ENCODE measurements at regions not wholly inside any gene's neighbourhood (a gene's known extent, or its start where the extent isn't known, plus 50 kb on each side); places are given as distances from the start of the nearest gene placed in this dataset.
"Not testable (repeated sequence)": the region's sequence is repeated elsewhere in the genome, so short reads cannot be mapped to it uniquely, and the experiment has no call there.

DNA sequence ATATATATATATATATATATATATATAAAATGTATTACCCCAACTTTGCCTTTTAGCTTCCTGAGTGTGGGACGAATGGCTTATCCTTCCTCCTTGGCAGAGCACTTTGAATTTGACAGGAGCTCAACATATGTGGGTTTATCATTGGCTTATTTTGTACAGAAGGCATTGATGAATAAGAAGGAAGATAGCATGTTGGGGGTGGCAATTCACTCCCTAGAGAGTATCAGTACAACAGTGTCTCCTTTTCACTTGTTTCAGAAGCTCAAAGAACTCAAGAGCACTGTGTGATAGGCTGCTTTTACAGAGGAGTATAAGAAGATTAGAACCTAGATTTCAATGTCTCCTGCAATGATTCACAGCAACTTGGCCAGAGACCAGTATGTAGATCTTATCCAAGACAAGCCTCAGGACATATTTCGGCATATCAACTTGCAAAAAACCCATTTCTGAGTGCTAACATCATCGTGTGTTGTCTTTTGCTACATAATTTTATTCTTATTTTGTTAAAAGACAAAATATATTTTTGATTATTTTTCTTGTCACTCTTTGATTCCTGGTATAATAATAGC, 345.8 kb downstream of the SOCS6 start:
- no peak for DNase-seq

DNA sequence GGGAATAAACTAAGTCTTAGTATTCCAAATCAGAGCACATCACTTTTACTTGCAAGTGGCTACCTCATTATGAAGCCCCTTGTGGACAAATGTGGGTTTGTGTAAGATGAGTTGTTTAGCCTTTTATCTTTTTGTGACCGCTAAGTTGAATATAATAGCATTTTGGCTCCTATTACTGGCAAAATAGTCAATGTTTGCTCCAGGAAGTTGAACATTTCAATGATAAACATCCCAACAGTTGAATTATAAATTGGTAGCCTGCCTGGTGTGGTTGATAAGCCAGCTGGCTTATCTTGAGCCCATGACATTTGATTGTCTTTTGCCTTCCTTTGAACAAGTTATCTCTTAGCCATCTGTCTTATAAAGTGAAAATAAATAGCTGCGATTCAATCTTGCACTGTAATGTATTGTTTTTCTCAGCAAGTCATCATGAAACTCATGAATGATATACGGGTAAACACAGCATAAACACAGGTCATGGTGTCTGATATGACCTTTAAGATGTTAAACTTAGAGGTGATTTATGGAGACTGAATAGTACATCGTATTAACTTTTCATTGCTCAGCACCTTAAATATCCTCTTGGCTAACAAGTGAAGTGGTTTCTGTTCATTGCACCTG, 338.4 kb downstream of the SOCS6 start:
- DNase-seq = no peak

DNA sequence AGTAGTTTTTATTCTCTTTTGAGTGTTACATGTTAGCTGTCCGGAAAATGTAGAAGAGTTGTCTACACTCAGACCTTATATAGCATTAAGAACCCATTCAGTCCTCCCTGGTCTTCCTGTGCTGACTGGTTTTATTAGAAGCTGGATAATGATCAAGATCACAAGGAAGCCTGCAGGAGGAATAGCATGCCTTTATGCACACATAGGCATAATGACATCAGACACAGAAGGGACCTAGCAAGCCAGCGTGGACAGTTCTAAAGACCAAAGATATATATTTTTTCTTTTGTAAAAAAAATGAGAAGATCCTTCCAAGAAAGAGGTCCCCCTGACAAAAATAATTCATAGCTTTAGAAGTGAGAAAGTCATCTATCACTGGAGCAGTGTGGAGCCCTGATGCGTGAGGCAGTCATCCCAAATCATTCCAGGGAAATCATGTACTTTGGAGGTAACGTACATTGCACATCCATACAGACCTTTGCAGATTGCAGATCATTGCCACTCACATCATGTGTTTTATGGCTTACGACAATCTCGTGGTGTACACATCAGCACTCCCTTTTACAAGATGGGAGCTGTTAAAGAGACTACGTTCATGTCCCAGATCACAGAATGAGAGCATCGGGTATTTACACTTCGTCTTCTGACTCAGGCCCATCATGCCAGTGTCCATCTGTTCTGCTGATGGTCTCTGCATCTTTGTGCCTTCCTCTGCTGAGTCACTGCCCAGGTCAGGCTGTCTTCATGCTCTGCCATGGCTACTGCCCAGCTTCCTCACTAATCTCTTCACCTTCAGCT, 334.0 kb downstream of the SOCS6 start:
- no peak for DNase-seq

DNA sequence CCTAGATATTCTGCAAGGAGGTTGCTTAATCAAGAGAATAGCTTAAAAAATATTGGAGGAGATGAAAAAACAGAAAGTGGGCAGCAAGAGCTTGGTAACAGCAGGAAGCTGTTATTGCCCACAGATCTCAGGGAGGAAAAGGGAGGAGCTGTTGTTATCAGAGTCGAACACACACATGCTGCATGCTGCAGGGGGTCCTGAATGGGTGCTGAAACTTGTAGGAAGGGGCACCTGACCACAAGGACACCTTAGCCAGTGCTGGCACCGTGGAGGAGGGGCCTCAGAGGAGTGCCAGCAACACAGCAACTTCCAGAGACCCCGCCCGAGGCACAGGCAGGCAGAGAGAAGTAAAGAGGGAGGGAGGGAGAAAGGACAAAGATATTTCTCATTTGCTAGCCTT, 332.9 kb downstream of the SOCS6 start:
- DNase-seq = no peak

DNA sequence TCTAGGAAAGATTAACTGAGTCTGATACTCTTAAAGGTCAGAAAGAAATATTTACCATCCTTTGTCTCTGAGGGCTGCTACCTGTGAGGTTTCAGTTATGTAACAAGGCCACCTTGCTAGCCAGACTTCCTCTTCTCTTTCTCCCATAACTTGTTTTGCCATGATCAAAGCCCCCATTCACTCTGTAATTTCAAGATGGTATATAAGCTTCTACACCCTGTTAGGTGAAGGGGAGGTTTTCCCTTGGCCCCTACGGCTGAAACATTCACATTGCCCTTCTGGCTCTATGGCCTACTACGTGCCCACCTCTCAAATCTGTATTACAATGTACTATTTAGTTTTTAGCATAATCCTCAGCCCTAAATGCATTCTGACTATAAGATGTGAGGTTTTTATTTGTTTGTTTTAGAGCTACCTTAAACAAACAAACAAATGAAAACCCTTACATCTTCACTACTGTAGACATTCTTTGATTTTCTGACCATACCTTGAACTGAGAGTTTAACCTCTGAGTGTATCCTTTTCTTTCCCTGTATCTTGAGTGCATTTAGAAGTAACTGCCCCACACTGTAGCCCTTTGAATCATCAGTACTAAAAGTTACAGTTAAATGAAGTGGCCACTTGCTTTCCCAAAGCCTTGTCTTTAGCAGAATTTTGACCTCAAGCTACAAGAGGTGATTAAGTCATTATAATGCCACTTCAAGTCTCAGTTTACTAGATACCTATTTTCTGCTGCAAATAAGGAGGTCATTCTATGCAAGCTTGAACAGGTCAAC, 332.2 kb downstream of the SOCS6 start:
- no peak for DNase-seq

DNA sequence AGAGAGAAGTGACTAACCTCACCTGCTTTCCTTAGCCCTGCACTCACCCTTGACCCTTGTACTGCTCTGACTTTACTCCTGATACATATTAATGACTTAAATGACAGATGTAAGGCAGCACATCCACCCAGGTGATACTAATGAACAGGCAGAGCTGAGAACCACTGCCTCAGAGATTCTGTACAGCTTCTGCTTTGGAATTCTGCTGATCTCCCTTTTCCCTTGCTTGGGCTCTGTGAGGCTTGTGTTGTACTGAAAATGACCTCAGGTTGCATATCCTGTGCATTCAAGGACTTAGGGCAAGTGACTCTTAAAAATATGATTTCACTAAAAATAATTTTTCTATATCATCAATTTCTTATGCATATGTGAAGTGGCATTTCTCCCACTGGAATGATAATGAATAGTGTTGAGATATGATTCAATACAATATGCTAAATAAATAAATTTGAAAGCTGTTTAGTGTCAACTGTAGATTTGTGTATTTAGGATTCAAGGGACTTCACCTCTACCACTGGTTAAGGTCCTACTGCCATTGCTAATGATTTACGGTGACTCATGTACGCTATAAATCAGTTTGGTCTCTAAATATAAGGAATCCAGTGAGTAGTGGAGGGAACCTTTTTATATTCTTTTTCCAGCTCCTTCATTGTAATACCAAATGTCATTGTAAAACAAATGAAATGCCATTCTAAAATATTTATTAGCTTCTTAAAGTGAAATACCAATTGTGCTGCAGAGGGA, 328.3 kb downstream of the SOCS6 start:
- DNase-seq = no peak

DNA sequence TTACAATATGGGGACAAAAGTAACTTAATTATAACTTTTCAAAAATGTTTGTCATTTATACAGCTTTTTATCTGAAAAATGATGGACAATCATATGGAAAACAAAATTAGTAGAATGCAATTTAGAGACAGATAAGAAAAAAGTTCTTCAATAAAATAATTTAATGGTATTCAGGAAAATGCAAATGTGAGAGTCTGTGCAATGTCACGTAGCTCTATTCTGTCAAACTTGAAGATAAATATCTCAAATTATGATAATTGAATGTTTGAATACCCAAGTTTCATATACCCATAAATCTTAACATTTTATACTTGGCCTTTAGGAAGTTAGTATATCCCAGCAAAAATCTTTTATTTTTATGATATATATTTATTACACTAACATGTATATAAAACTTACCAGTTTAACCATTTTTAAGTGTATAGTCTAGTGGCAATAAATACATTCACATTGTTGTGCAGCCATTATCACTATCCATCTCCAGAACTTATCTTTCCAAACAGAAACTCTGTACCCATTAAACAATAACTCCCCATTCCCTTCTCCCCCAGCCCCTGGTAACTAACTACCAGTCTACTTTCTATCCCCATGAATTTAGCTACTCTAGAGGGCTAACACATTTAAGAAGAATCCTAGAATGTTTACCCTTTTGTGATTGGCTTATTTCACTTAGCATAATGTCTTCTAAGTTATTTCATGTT, 311.5 kb downstream of the SOCS6 start:
- DNase-seq = no peak

DNA sequence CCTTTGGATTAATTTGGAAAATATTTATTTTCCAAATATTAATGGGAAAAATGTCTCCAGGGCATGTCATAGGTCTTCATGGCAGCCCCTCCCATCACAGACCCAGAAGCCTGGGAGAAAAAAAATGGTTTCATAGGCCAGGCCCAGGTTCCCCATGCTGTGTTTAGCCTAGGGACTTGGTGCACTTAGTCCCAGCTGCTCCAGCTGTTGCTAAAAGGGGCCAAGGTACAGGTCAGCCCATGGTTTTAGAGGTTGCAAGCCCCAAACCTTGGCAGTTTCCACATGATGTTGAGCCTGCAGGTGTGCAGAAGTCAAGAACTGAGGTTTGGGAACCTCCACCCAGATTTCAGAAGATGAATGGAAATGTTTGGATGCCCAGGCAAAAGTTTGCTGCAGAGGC, 309.6 kb downstream of the SOCS6 start:
- DNase-seq = no peak

DNA sequence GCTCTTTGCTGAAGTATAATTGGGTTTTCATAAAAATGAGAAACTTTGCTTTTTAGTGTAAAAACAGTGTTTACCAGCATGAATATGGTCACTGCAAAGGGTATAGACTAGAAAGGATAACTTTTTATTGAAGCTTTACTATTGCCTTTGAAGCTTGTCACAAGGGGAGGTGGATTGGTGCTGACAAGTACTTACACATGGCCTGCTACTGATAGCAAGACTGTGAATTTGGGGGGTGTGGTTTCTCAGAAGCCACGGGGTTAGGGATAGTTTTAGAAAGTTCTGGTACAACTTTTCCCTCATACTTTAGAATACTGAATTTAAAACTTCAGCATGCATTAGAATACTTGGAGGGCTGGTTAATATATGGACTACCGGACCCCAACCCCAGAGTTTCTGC, 294.1 kb downstream of the SOCS6 start:
- DNase-seq = no peak

DNA sequence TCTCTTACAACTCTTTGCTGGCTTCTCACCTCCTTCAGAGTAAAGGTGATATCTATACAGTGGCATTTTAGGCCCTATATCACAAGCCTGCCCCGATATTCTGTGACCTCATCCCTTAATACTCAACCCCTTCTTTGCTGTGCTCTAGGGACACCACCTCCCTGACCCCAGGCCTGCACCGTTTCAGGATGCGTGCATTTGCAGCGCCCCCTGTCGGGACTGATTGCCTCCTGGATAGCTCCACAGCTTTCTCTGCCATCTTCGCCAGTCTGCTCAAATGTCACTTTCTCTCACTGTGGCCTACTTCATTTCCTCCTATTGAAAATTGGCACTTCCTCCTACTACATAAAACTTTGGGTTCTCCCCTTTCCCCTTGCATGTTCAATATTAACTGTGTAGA, 289.6 kb downstream of the SOCS6 start:
- no peak for DNase-seq

DNA sequence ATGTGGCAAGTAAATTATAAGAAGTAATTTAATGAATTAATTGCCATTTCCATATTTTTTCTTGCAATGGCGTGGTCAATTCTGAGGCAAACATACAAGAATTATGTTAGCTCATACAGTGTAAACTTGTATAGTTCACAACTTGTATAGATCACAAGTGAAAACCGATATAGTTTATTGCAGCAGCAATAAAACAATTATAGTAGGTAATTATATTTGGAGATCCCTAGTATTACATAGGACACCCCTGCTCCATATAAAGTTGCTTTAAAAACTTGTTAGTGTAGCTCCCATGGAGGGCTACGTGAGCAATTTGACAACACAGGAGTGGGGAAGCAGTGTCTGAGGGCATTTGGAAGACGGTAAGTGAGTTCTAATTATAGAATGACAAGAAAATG, 288.2 kb downstream of the SOCS6 start:
- no peak for DNase-seq

DNA sequence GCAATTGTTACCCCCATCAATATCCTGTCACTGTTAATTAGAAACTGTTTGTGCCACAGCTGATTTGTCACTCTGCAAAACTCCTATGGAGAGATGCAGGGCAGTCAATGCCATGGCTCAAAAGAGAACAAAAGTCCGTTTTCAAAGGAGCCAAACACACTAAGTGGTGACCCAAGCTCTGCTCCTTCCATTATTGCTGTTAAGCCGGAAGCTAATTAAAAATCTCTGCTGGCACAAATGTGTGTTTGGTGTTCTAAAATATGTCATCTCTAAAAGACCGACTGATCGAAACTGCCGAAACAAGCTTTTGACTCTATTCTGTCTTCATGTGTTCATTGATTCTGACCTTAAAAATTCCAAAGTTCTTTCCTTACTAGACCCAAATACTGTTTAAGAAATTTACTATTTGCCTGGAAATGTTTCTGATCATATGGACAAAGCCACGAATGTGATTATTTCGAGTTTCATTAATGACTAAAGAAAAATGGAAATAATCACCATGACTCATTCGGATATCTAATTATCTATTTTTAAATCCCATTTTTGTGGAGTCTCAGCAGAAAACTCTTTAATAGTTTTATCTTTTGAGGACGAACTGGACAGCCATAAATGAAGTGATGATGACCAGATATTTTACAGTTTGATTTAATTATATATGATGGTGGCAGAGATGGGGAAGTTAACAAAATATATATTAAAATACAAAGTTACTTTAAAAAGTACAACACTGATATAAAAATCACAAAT, 287.6 kb downstream of the SOCS6 start:
- DNase-seq = no peak

DNA sequence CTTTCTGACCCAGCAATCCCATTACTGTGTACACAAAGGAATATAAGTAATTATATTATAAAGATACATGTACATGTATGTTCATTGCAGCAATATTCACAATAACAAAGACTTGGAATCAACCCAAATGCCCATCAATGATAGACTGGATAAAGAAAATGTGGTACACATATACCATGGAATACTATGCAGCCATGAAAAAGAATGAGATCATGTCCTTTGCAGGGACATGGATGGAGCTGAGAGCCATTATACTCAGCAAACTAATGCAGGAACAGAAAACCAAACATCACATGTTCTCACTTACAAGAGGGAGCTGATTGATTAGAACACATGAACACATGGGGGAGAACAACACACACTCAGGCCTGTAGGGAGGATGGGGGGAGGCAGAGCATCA, 286.1 kb downstream of the SOCS6 start:
- DNase-seq = not testable (repeated sequence)

DNA sequence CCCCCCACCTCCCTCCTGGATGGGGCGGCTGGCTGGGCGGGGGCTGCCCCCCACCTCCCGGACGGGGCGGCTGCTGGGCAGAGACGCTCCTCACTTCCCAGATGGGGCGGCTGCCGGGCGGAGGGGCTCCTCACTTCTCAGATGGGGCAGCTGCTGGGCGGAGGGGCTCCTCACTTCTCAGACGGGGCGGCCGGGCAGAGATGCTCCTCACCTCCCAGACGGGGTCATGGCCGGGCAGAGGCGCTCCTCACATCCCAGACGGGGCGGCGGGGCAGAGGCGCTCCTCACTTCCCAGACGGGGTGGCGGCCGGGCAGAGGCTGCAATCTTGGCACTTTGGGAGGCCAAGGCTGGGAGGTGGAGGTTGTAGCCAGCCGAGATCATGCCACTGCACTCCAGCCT, 280.8 kb downstream of the SOCS6 start:
- not testable (repeated sequence) for DNase-seq

DNA sequence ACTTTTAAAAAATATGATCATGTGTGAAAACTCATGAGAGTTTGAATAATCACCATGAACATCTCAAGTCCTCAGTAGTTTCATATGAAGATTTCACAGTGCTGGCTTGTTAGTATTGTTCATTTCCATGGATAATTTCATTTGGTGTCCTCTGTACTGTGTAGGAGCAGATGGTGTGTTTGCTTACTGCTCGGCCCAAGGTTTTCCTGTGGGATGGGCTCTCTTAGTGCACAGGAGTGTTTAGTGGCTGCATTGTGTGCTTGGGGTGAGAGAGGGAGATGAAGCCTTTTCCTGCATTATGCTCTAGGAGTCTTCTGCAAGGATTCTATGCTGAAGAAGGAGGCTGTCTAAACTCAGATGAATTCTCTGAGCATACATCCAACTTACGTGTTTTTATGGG, 270.6 kb downstream of the SOCS6 start:
- no peak for DNase-seq

DNA sequence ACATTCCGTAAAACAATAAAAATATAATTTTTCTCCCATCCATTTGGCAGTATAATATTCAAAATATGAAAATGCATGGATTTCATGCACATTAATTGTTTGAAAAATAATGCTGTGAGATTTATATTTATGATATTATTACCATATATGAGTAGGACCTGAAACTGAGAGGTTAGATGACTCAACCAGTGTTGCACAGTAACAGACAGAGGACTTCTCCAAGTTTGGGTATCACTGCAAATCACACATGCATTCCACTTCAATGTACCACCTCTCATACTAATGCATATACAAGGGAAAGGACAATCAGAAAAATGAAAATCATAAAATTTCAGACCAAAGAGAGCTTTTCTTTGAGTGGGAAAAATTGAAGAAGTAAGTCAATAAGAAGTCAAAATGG, 269.5 kb downstream of the SOCS6 start:
- no peak for DNase-seq

DNA sequence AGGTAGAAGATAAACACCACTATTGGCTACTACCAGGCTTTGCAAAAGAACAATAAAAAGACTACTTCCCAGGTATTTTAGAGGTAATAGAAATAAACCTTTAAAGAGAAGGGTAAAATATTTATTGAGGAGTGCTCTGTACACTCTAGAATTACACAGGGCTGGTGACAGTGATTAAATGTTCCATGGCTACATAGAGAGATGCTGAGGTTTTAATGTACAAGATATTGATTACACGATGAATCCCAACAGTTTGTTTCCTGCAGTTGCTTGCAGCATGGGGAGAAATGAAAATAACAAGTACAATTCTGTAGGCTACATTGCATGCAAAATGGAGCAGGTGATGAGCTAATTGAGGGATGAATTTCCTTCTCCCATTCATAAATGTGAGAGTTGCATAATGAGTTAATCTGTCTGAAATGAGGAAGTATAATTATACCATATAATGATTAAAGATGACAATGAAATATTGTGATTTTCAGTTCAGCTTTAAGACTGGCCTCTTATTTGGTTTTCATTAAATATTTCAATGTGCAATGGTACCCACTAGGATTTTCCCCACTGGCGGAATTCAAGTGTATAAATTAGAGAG, 266.1 kb downstream of the SOCS6 start:
- no peak for DNase-seq

DNA sequence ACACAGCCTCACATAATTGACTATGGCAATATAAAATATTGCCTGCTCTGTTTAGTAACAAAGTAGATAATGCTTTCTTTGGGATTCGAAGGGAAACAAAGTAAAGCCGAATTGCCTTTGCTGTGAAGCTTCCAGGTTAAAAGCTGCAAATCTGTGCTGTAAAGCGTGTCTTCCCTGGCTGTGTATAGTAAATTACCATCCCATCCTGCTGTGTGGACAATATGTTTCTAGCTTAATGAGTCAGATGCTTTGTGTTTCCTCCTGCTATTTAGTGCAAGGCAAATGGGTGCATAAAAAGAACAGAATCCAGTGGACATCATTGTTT, 265.1 kb downstream of the SOCS6 start:
- DNase-seq = no peak

DNA sequence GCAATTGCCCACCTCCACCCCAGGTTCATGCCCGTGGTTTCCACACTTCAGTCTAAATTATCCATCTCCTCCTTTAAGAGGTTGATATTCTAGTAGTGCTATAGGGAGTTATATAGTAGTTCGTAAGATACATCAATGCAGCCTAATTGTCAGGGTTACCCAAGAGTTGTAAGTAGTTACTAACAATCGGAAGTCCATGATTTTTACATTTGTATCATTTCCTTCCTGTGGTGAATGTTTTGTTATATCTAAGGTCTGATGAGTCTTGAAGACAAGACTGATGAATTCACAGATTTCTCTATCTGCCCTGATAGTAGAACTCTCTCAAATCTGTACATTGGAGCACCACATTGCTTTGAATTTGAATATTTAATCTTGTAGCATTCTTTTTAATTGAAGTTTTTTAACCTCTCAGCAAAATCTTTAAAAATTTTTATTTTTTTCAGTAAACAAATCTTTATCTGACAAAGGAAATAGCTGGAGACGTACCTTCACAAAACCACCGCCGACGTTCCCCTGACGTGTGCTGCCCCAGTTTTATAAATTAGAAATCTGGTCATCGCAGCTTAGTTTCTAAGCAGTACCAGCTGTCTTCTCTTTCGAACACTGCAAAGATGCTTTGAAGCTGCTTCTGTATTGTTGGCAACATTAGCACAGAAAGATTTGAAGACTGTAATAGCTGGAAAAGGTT, 264.5 kb downstream of the SOCS6 start:
- DNase-seq = no peak

DNA sequence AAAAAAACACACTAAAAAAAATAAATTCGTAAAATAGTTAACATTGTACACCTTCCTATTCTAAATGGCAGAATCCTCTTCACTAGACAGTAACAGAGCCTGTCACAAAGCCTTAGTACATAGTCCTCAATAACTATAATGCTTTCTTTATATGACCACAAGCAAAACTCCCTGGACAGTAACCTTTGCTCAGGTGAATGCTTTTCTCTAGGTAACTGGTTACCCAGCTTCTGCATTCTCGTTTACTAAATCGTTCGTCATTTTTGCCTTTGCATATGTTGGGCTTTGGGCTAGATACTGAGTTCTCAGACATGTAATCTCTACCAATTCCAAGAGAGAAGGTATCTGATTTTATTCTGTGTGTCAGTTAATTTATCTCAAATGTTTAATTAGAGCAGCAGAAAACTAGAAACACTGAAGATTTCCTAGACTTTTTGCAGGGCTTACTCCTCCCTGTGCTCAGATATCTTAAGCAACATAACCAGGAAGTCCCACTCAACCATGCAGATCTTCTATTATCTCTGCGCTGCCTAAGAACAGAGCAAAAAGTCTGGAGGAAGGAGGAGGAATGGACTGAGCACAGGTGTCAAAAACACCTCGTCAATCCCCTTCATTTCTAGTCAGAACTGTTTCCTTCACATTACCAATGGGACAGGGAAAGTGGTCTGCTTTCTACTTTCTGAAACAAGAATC, 247.7 kb downstream of the SOCS6 start:
- no peak for DNase-seq
